Fibroblast of peridontal ligament (primary cell): ENCODE measurements at regions not wholly inside any gene's neighbourhood (a gene's known extent, or its start where the extent isn't known, plus 50 kb on each side); places are given as distances from the start of the nearest gene placed in this dataset.

ENCODE experiments used
- DNase-seq: peaks from one replicate; pipeline ENCODE4 v3.0.0-alpha.2; 2010; ENCODE audit errors: extremely low read depth

DNA sequence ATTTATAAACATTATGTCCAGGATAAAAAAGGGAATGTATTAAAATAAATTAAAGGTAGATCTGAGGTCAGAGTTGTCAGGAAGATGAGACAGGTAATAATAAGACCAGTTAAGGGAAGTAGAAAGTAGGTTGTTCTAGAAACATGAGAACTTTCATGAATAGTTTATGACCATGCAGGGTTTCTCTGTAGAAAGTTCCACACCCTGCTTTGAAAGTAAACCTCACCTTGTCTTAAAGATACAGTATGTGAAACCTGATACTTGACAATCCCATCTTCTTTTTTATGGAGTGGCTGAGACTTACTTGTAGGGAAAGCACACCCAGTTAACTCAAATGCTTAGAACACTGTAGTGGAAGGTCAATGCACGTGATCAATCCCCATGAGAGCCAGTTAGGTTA, 260.6 kb upstream of the ZNF462 start:
- no peak for DNase-seq

DNA sequence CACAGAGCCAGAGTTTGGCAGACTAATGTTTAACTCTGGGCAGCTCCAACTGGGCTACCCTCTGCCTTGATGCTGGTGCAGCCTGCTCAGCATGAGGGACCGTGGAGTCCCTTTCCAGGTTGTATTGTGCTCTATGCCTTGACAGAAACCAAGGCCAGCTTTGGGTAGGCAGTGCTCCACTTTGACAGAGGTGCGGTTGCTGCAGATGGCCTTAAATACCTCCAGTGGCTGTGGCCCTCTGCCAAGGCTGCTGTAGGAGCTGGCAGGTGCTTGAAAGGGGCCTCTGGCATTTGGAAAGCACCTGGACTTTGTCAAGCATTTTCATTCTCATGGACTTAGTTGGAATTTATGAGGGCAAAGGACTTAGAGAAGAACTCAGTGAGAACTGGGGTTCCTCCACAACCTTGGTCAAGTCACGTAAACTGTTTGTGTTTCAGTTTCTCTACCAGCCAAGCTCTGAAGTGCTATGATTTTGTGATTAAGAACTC, 249.7 kb upstream of the ZNF462 start:
- no peak for DNase-seq

- no peak for DNase-seq
Measured at GRCh38 chr9:106615118-106615889, 247.7 kb upstream of the ZNF462 start.

GRCh38 chr9:106616026-106616425, 246.9 kb upstream of the ZNF462 start:
- DNase-seq: no peak

- DNase-seq: no peak
Measured at GRCh38 chr9:106616851-106617345, 246.1 kb upstream of the ZNF462 start.

GRCh38 chr9:106619211-106619610, 243.8 kb upstream of the ZNF462 start:
- DNase-seq: peak; percentile 11

DNA sequence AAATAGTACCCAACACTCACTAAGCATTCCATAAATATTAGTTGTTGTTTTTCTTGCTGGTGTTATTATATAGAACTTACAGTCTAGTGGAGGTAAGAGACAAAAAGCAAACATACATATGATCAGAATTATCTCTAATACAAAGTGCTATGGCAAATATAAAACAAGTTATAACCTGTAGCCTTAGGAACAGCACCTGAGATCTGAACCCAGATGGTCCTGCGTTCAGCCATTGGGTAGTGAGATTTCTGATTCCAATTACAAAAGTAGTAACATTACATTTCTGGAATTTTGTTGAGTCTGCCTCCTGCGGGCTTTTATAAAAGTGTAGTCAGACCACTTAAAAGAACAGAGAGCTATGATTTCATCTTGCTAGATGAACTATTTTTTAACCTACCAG, 242.9 kb upstream of the ZNF462 start:
- no peak for DNase-seq

DNA sequence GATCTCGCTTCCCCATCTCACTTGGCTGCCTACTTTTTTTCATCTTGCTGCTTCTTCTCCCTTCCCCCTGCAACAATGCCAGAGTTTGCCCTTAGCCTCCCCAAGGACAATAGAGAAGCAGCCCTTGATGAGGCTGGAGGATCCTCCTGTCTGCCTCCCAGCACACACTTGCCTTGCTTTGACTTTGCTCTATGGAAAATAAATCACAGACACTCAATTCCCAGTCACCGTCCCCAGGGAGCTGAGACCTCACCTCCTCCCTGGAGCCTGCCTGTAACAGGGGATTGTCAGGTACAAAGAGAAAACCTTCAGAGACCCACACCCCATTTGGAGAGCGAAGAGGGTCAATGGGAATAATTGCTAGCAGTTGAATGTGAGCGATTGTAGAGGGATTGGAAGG, 242.1 kb upstream of the ZNF462 start:
- no peak for DNase-seq

GRCh38 chr9:106621313-106622163, 241.4 kb upstream of the ZNF462 start:
- no peak for DNase-seq

- no peak for DNase-seq
Measured at GRCh38 chr9:106622164-106622487, 240.8 kb upstream of the ZNF462 start.

DNA sequence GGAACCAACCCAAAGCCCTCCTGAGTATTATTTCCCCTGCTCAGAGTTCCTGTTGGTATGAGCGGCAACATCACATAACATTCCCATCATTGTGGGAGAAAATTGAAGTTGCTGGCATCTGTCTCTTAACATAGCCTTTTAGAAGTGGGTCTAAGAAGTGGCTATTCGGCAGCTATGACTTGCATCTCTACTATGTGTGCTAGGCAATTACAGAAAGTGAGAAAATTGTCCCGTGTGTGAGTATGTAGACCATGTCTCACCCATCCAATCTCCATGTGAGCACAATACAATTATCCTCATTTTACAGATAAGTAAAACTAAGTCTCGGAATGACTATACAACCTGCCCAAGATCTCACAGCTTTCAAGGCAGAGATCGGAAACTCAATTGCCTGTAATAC, 239.4 kb upstream of the ZNF462 start:
- DNase-seq: no peak

DNA sequence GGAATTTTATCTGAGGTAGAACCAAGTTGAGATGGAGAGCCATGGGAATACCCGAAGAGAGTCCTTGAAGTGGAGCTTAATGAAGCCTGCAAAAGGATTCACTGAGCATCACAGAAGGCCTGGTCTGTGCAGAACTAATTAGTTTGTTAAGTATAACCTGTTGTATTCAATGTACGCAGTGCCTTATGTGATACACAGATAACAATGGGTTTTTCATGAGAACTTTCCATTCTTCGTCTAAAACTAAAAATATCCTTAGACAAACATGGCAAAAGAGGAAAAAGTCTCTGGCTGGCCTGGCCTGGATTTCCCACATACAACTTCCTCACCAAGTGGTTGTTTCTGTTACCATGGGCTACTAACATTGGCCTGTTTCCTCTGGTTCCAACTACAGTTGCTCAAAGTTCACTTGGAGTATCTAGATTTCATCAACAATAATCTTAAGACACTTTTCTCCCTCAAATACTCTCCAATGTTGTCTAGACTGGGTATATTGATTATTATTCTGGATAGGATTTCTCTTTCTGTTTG, 237.6 kb upstream of the ZNF462 start:
- no peak for DNase-seq

- no peak for DNase-seq
Measured at GRCh38 chr9:106626936-106627335, 236.0 kb upstream of the ZNF462 start.

DNA sequence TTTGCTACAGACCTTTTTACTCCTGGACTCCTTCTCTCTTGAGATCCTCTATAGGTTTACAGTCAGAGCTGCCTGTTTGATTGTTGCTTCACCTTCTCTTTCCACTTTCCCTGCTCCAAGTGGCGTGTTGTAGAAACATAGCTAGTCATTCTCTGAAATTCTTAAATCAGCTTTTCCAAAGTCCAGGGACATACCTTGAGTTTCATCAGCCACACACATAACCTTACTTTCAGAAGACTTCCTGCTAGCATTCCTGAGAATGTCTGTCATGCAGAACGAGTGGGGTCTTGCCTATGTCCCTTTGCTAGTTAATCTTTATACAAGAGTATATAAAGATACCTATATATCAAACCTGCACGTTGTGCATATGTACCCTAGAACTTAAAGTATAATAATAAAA, 230.3 kb upstream of the ZNF462 start:
- DNase-seq: no peak

DNA sequence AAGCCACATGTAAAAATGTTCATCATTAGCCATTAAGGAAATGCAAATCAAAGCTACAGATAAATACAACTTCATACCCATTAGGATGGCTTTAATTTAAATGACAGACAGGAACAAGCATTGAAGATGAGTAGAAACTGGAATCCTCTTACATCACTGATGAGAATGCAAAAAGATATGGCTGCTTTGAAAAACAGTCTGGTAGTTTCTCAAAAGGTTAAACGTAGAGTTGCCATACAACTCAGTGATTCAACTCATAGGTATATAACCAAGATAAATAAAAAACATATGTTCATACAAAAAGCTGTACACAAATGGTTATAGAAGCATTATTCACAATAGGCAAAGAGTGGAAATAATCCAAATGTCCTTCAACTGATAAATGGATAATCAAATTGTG, 228.8 kb upstream of the ZNF462 start:
- DNase-seq: no peak

DNA sequence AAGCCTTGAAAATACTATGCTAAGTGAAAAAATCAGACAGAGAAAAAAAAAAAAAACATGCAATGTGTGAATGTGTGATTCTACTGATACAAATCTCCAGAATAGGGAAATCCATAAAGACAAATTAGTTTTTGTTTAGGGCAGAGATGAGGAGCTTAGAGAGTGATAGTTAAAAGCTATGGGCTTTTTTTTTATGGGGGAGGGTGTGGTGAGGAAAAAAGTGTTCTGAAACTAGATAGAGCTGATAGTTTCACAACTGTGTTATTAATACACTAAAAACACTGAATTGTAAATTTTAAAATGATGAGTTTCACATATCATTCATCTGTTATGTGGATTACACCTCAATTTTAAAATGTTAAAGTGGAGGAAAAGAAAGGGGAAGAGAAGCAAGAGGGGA, 228.3 kb upstream of the ZNF462 start:
- no peak for DNase-seq

DNA sequence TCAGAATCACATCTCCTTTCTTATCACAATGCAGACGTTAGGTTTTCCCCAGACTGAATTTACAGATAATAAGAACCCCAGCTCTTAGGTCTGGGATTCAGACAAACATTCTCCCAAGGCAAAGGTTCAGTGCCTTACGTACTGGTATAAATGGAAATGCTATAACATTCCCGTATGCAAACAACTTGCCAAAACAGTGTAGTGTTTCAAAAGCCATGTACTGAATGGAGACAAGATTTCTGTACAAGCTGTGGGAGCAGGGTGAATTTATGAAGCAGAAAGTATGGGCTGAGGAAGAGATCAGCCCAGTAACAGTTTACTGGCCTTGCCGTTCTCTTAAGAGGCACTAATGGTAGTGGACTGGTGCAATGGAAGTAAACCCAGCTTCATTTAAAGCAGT, 225.5 kb upstream of the ZNF462 start:
- no peak for DNase-seq

DNA sequence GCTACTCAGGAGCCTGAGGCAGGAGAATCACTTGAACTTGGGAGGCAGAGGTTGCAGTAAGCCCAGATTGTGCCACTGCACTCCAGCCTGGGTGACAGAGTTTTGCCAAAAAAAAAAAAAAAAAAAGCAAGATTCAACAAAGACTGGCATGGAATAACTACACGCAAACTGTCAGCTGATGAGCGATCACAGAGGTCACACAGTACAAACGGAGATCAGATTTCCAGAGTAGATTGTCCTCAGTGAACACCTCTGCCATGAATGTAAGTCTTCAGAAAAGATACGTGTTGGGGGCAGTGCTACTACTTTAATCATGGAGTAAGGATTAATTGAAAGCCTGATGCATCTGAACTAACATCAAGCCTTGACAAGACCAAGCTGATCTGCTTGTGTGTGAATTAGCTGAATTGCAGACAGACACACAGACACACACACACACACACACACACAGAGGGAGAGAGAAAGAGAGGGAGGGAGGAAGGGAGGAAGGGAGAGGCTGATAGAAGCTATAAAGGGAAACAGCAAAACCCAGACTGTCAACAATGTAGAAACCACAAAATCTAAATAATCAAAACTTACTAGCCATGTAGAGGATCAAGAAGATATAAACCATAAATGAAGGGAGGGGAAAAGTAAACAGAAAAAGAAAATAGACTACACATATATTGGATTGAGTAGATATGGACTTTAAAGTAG, 222.9 kb upstream of the ZNF462 start:
- no peak for DNase-seq

DNA sequence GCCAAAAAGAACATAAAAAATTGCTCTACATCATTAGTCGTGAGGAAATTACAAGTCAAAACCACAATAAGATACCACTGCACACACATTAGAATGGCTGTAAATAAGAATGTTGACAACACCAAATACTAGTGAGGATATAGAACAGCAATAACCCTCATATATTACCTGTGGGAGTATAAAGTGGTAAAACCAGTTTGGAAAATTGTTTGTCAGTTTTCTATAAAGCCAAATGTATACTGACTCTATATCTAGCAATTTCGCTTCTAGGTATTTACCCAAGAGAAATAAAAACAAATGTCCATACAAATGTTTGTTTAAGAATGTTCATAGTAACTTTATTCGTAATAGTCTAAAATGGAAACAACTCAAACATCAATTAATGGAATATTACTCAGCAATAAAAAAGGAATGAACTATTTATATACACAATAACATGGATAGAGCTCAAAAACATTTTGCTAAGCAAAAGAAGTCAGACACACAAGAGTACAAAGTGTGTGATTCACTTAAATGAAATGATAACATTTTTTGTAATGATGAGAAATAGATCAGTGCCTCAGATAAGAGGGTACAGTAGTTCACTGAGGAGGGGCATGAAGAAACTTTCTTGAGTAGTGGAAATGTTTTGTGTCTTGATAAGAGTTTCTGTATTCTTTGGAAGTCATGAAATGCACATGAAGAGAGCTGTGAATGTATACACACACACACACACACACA, 219.6 kb upstream of the ZNF462 start:
- no peak for DNase-seq

GRCh38 chr9:106644661-106645060, 218.3 kb upstream of the ZNF462 start:
- DNase-seq: no peak

- DNase-seq: peak; percentile 25
Measured at GRCh38 chr9:106648799-106649198, 214.2 kb upstream of the ZNF462 start.
